Activated naive CD4-positive, alpha-beta T cell treated with anti-CD3 and anti-CD28 coated beads, Interleukin-2, amount 10 ng/mL, durations not matched to agents 7 days and 5 days (primary cell): ENCODE measurements at regions not wholly inside any gene's neighbourhood (a gene's known extent, or its start where the extent isn't known, plus 50 kb on each side); places are given as distances from the start of the nearest gene placed in this dataset.

Experiments used
- CTCF ChIA-PET: fragments of 350-600 bp; sonication (Branson Sonifier 250); formaldehyde crosslinking; loops from one replicate; lab custom pipeline; 2021; ENCODE audit warnings: antibody characterized with exemption; lab: Charles Lee
- DNase-seq: peaks from one replicate; pipeline ENCODE4 v3.0.0-alpha.2; 2020
- H3K27ac Mint-ChIP-seq: one replicate; pipeline ENCODE4 v1.8.0; 2021; ENCODE audit warnings: mild to moderate bottlenecking, moderate library complexity, mixed read lengths
- H3K27me3 Mint-ChIP-seq: one replicate; pipeline ENCODE4 v1.8.0; 2021; ENCODE audit warnings: mild to moderate bottlenecking, mixed read lengths
- H3K36me3 Mint-ChIP-seq: one replicate; pipeline ENCODE4 v1.8.0; 2021; ENCODE audit warnings: mixed read lengths
- H3K4me1 Mint-ChIP-seq: one replicate; pipeline ENCODE4 v1.8.0; 2021; ENCODE audit warnings: mixed read lengths
- H3K4me3 Mint-ChIP-seq: one replicate; pipeline ENCODE4 v1.8.0; 2021; ENCODE audit warnings: mild to moderate bottlenecking, moderate library complexity, mixed read lengths
- H3K9me3 Mint-ChIP-seq: one replicate; pipeline ENCODE4 v1.8.0; 2021; ENCODE audit warnings: mixed read lengths

- CTCF ChIA-PET, result no interaction called here
- H3K27ac Mint-ChIP-seq, result no peak overlapping the region
- H3K4me3 Mint-ChIP-seq, result no peak overlapping the region
- H3K36me3 Mint-ChIP-seq, result no peaks in the 10 kb centered on the region
- no peaks in the 10 kb centered on the region for H3K9me3 Mint-ChIP-seq
- H3K27me3 Mint-ChIP-seq, result peaks cover 15% of the 10 kb centered on the region
- H3K4me1 Mint-ChIP-seq, result peaks cover 11% of the 10 kb centered on the region
- DNase-seq, result no peak
Measured at GRCh38 chr10:27451054-27451453, 53.0 kb upstream of the RAB18 start.

- Mint-ChIP-seq H3K36me3 (no peaks in the 10 kb centered on the region), H3K9me3 (no peaks in the 10 kb centered on the region), H3K27me3 (peaks cover 15% of the 10 kb centered on the region), H3K4me1 (peaks cover 11% of the 10 kb centered on the region), H3K27ac (no peak overlapping the region), H3K4me3 (no peak overlapping the region)
- DNase-seq, result no peak
- CTCF ChIA-PET, result interaction anchor here (1.2 kb wide), 1 partner anchor 208 kb away, joined by 3 read pairs; no protein-coding TSS in a partner anchor
Measured at GRCh38 chr10:27450225-27450624, 53.9 kb upstream of the RAB18 start.

- Mint-ChIP-seq H3K4me3 (no peak overlapping the region), H3K27ac (no peak overlapping the region), H3K9me3 (no peaks in the 10 kb centered on the region), H3K4me1 (peaks cover 11% of the 10 kb centered on the region), H3K27me3 (peaks cover 15% of the 10 kb centered on the region), H3K36me3 (no peaks in the 10 kb centered on the region)
- DNase-seq, result no peak
- CTCF ChIA-PET, result interaction anchor here (1.2 kb wide), 1 partner anchor 209 kb away, joined by 3 read pairs; no protein-coding TSS in a partner anchor
Measured at GRCh38 chr10:27449571-27449970, 54.5 kb upstream of the RAB18 start.

- H3K4me1 Mint-ChIP-seq, result peaks cover 11% of the 10 kb centered on the region
- no peaks in the 10 kb centered on the region for H3K9me3 Mint-ChIP-seq
- no peak overlapping the region for H3K27ac Mint-ChIP-seq
- H3K27me3 Mint-ChIP-seq, result peaks cover 15% of the 10 kb centered on the region
- CTCF ChIA-PET, result interaction anchor here (1.6 kb wide), 1 partner anchor 209 kb away, joined by 5 read pairs; no protein-coding TSS in a partner anchor
- H3K4me3 Mint-ChIP-seq, result no peak overlapping the region
- no peak for DNase-seq
- H3K36me3 Mint-ChIP-seq, result no peaks in the 10 kb centered on the region
Measured at GRCh38 chr10:27448921-27449320, 55.2 kb upstream of the RAB18 start.

GRCh38 chr10:27447540-27447939 is 56.6 kb upstream of the RAB18 start:
- Mint-ChIP-seq H3K27me3 (peaks cover 15% of the 10 kb centered on the region), H3K4me3 (no peak overlapping the region), H3K9me3 (no peaks in the 10 kb centered on the region), H3K4me1 (peaks cover 11% of the 10 kb centered on the region), H3K36me3 (no peaks in the 10 kb centered on the region), H3K27ac (no peak overlapping the region)
- CTCF ChIA-PET, result interaction anchor here (0.5 to 2.0 kb wide), 4 partner anchors 52 to 693 kb away, joined by 3 to 12 read pairs (median 4); no protein-coding TSS in a partner anchor
- no peak for DNase-seq

GRCh38 chr10:27446091-27446918 is 57.8 kb upstream of the RAB18 start:
- CTCF ChIA-PET, result interaction anchor here (0.6 to 2.2 kb wide), 11 partner anchors 11 to 209 kb away, joined by 3 to 12 read pairs (median 4); partner anchors contain the start of gene RAB18
- Mint-ChIP-seq H3K4me3 (no peak overlapping the region), H3K9me3 (no peaks in the 10 kb centered on the region), H3K36me3 (no peaks in the 10 kb centered on the region), H3K27me3 (peaks cover 22% of the 10 kb centered on the region), H3K27ac (no peak overlapping the region), H3K4me1 (peaks cover 11% of the 10 kb centered on the region)
- no peak for DNase-seq

- no peaks in the 10 kb centered on the region for H3K9me3 Mint-ChIP-seq
- H3K36me3 Mint-ChIP-seq, result no peaks in the 10 kb centered on the region
- no peak for DNase-seq
- peaks cover 22% of the 10 kb centered on the region for H3K27me3 Mint-ChIP-seq
- CTCF ChIA-PET, result interaction anchor here (0.5 to 2.2 kb wide), 8 partner anchors 26 to 809 kb away, joined by 3 to 9 read pairs (median 4); partner anchors contain the start of gene RAB18
- peaks cover 11% of the 10 kb centered on the region for H3K4me1 Mint-ChIP-seq
- H3K4me3 Mint-ChIP-seq, result no peak overlapping the region
- H3K27ac Mint-ChIP-seq, result no peak overlapping the region
Measured at GRCh38 chr10:27445070-27445469, 59.0 kb upstream of the RAB18 start.

GRCh38 chr10:27440478-27440877 is 63.6 kb upstream of the RAB18 start:
- DNase-seq, result no peak
- Mint-ChIP-seq H3K27ac (no peak overlapping the region), H3K4me1 (no peaks in the 10 kb centered on the region)

GRCh38 chr10:27440021-27440420 is 64.1 kb upstream of the RAB18 start:
- Mint-ChIP-seq H3K4me1 (no peaks in the 10 kb centered on the region), H3K36me3 (no peaks in the 10 kb centered on the region), H3K4me3 (no peak overlapping the region), H3K27me3 (peaks cover 19% of the 10 kb centered on the region), H3K9me3 (no peaks in the 10 kb centered on the region), H3K27ac (no peak overlapping the region)
- CTCF ChIA-PET, result no interaction called here
- DNase-seq, result no peak

More at GRCh38 chr10:27440478-27440877, 63.6 kb upstream of the RAB18 start:
- H3K27me3 Mint-ChIP-seq, result peaks cover 19% of the 10 kb centered on the region
- no peaks in the 10 kb centered on the region for H3K9me3 Mint-ChIP-seq
- CTCF ChIA-PET, result interaction anchor here (0.8 kb wide), 1 partner anchor 217 kb away, joined by 3 read pairs; no protein-coding TSS in a partner anchor
- H3K4me3 Mint-ChIP-seq, result no peak overlapping the region
- no peaks in the 10 kb centered on the region for H3K36me3 Mint-ChIP-seq

- Mint-ChIP-seq H3K4me3 (no peak overlapping the region), H3K4me1 (no peaks in the 10 kb centered on the region), H3K36me3 (no peaks in the 10 kb centered on the region), H3K27me3 (peaks cover 19% of the 10 kb centered on the region), H3K9me3 (no peaks in the 10 kb centered on the region), H3K27ac (no peak overlapping the region)
- DNase-seq, result no peak
- CTCF ChIA-PET, result no interaction called here
Measured at GRCh38 chr10:27439101-27439500, 65.0 kb upstream of the RAB18 start.

- Mint-ChIP-seq H3K9me3 (no peaks in the 10 kb centered on the region), H3K27me3 (peaks cover 19% of the 10 kb centered on the region), H3K36me3 (no peaks in the 10 kb centered on the region), H3K27ac (no peak overlapping the region), H3K4me1 (no peaks in the 10 kb centered on the region), H3K4me3 (no peak overlapping the region)
- CTCF ChIA-PET, result no interaction called here
- no peak for DNase-seq
Measured at GRCh38 chr10:27437775-27438174, 66.3 kb upstream of the RAB18 start.

- Mint-ChIP-seq H3K27me3 (peaks cover 15% of the 10 kb centered on the region), H3K4me1 (no peaks in the 10 kb centered on the region), H3K4me3 (no peak overlapping the region), H3K9me3 (no peaks in the 10 kb centered on the region), H3K36me3 (no peaks in the 10 kb centered on the region), H3K27ac (no peak overlapping the region)
- no peak for DNase-seq
- CTCF ChIA-PET, result no interaction called here
Measured at GRCh38 chr10:27436710-27437109, 67.4 kb upstream of the RAB18 start.

- H3K36me3 Mint-ChIP-seq, result no peaks in the 10 kb centered on the region
- peaks cover 7% of the 10 kb centered on the region for H3K27me3 Mint-ChIP-seq
- H3K27ac Mint-ChIP-seq, result no peak overlapping the region
- no peak overlapping the region for H3K4me3 Mint-ChIP-seq
- no peak for DNase-seq
- no peaks in the 10 kb centered on the region for H3K4me1 Mint-ChIP-seq
- CTCF ChIA-PET, result no interaction called here
- H3K9me3 Mint-ChIP-seq, result no peaks in the 10 kb centered on the region
Measured at GRCh38 chr10:27433976-27434375, 70.1 kb upstream of the RAB18 start.

GRCh38 chr10:27426948-27427467 is 77.1 kb upstream of the RAB18 start:
- no peaks in the 10 kb centered on the region for H3K4me1 Mint-ChIP-seq
- CTCF ChIA-PET, result no interaction called here
- no peaks in the 10 kb centered on the region for H3K36me3 Mint-ChIP-seq
- H3K4me3 Mint-ChIP-seq, result no peak overlapping the region
- H3K27ac Mint-ChIP-seq, result no peak overlapping the region
- peaks cover 3% of the 10 kb centered on the region for H3K27me3 Mint-ChIP-seq
- DNase-seq, result no peak
- peaks cover 2% of the 10 kb centered on the region for H3K9me3 Mint-ChIP-seq
